H9 (cell line): ENCODE measurements at regions not wholly inside any gene's neighbourhood (a gene's known extent, or its start where the extent isn't known, plus 50 kb on each side); places are given as distances from the start of the nearest gene placed in this dataset.
"Not testable (repeated sequence)": the region's sequence is repeated elsewhere in the genome, so short reads cannot be mapped to it uniquely, and the experiment has no call there.

Experiments used
- DNase-seq: peaks from one replicate; pipeline ENCODE4 v3.0.0-alpha.2; 2017
- H2AFZ ChIP-seq: one replicate; pipeline ENCODE4 v1.6.1; 2013; ENCODE audit warnings: mild to moderate bottlenecking, low read length, control low read depth, moderate library complexity
- H2AK5ac ChIP-seq: 2 replicates; pipeline ENCODE4 v1.6.1; 2013; ENCODE audit warnings: low read length, control low read depth, mixed read lengths; ENCODE audit not compliant: insufficient read length
- H2BK120ac ChIP-seq: one replicate; pipeline ENCODE4 v1.6.1; 2013; ENCODE audit warnings: low read depth, mild to moderate bottlenecking, low read length, control low read depth, inconsistent platforms; ENCODE audit not compliant: poor library complexity, severe bottlenecking
- H2BK12ac ChIP-seq: 2 replicates; pipeline ENCODE4 v1.6.1; 2013; ENCODE audit warnings: low read length, control low read depth, mixed read lengths, low read depth; ENCODE audit not compliant: insufficient read length
- H2BK15ac ChIP-seq: 2 replicates; pipeline ENCODE4 v1.6.1; 2013; ENCODE audit warnings: low read depth, low read length, control low read depth
- H2BK20ac ChIP-seq: one replicate; pipeline ENCODE4 v1.6.1; 2013; ENCODE audit warnings: low read depth, mild to moderate bottlenecking, low read length, control low read depth, inconsistent platforms; ENCODE audit not compliant: poor library complexity, severe bottlenecking
- H2BK5ac ChIP-seq: 2 replicates; pipeline ENCODE4 v1.6.1; 2013; ENCODE audit warnings: low read length, control low read depth, mixed read lengths; ENCODE audit not compliant: insufficient read length
- H3K14ac ChIP-seq: 2 replicates; pipeline ENCODE4 v1.6.1; 2013; ENCODE audit warnings: low read length, control low read depth; ENCODE audit not compliant: insufficient read depth
- H3K18ac ChIP-seq: 2 replicates; pipeline ENCODE4 v1.6.1; 2013; ENCODE audit warnings: low read depth, mild to moderate bottlenecking, mixed read lengths, low read length, control low read depth; ENCODE audit not compliant: insufficient read length
- H3K23ac ChIP-seq: 2 replicates; pipeline ENCODE4 v1.6.1; 2013; ENCODE audit warnings: low read length, control low read depth, mixed read lengths, low read depth; ENCODE audit not compliant: insufficient read length
- H3K23me2 ChIP-seq: 2 replicates; pipeline ENCODE4 v1.6.1; 2013; ENCODE audit warnings: low read depth, mild to moderate bottlenecking, mixed read lengths, low read length, control low read depth; ENCODE audit not compliant: insufficient read length, poor library complexity, severe bottlenecking
- H3K27ac ChIP-seq: 2 replicates; pipeline ENCODE4 v1.5.1; 2013; ENCODE audit warnings: low read length, control low read depth, mixed read lengths, low read depth; ENCODE audit not compliant: insufficient read length
- H3K27me3 ChIP-seq: 2 replicates; pipeline ENCODE4 v1.6.1; 2013; ENCODE audit warnings: low read length, control low read depth, inconsistent platforms; ENCODE audit not compliant: insufficient read depth
- H3K4ac ChIP-seq: 2 replicates; pipeline ENCODE4 v1.6.1; 2013; ENCODE audit warnings: low read depth, mild to moderate bottlenecking, control low read depth, inconsistent platforms, low read length, moderate library complexity
- H3K4me1 ChIP-seq: 2 replicates; pipeline ENCODE4 v1.6.1; 2013; ENCODE audit warnings: low read length, control low read depth, inconsistent platforms; ENCODE audit not compliant: insufficient read depth
- H3K4me2 ChIP-seq: 2 replicates; pipeline ENCODE4 v1.6.1; 2013; ENCODE audit warnings: low read length, control low read depth, mixed read lengths; ENCODE audit not compliant: insufficient read length, insufficient read depth
- H3K56ac ChIP-seq: 2 replicates; pipeline ENCODE4 v1.6.1; 2013; ENCODE audit warnings: low read depth, mild to moderate bottlenecking, mixed read lengths, low read length, control low read depth; ENCODE audit not compliant: insufficient read length
- H3K79me1 ChIP-seq: 2 replicates; pipeline ENCODE4 v1.6.1; 2013; ENCODE audit warnings: low read depth, mild to moderate bottlenecking, moderate library complexity, low read length, control low read depth, inconsistent platforms; ENCODE audit not compliant: insufficient read depth, poor library complexity, severe bottlenecking
- H3K79me2 ChIP-seq: 2 replicates; pipeline ENCODE4 v1.6.1; 2013; ENCODE audit warnings: low read length, control low read depth, inconsistent platforms; ENCODE audit not compliant: insufficient read depth
- H3K9ac ChIP-seq: 2 replicates; pipeline ENCODE4 v1.6.1; 2013; ENCODE audit warnings: low read length, control low read depth, mixed read lengths; ENCODE audit not compliant: insufficient read length; ENCODE audit errors: extremely low read depth
- H3K9me3 ChIP-seq: one replicate; pipeline ENCODE4 v1.6.1; 2013; ENCODE audit warnings: low read depth, low read length, inconsistent platforms; ENCODE audit not compliant: control insufficient read depth
- H3T11ph ChIP-seq: one replicate; pipeline ENCODE4 v1.6.1; 2013; ENCODE audit warnings: mild to moderate bottlenecking, low read length, control low read depth, inconsistent platforms
- H4K20me1 ChIP-seq: one replicate; pipeline ENCODE4 v1.6.1; 2013; ENCODE audit not compliant: control insufficient read depth, insufficient read length, insufficient read depth
- H4K5ac ChIP-seq: 2 replicates; pipeline ENCODE4 v1.6.1; 2013; ENCODE audit warnings: low read depth, mild to moderate bottlenecking, mixed read lengths, low read length, control low read depth; ENCODE audit not compliant: insufficient read length
- H4K8ac ChIP-seq: replicated peaks from 2 replicates; pipeline ENCODE4 v1.6.1; 2013; ENCODE audit warnings: low read length, control low read depth, mixed read lengths, low read depth; ENCODE audit not compliant: insufficient read length
- H4K91ac ChIP-seq: 2 replicates; pipeline ENCODE4 v1.6.1; 2013; ENCODE audit warnings: low read depth, mild to moderate bottlenecking, moderate library complexity, mixed read lengths, low read length, control low read depth; ENCODE audit not compliant: insufficient read length
- H3K27ac Mint-ChIP-seq, 3 experiments: 2 replicates in 2 of 3; 3 replicates in 1 of 3; pipeline ENCODE4 v1.8.0; 2020 to 2021; ENCODE audit warnings: mixed read lengths in 3 of 3, mild to moderate bottlenecking in 1 of 3, moderate library complexity in 1 of 3
- H3K27me3 Mint-ChIP-seq: 2 replicates; pipeline ENCODE4 v1.8.0; 2021; ENCODE audit warnings: low read depth, mild to moderate bottlenecking, moderate library complexity, mixed read lengths
- H3K36me3 Mint-ChIP-seq, 3 experiments: 2 replicates in 2 of 3; 3 replicates in 1 of 3; pipeline ENCODE4 v1.8.0; 2020 to 2021; ENCODE audit warnings: low read depth in 3 of 3, mixed read lengths in 3 of 3; ENCODE audit not compliant: insufficient read depth in 1 of 3
- H3K4me1 Mint-ChIP-seq, 2 experiments: 2 replicates each; pipeline ENCODE4 v1.8.0; 2020; ENCODE audit warnings: mixed read lengths in 2 of 2
- H3K4me3 Mint-ChIP-seq, 2 experiments: 2 replicates in 1 of 2; 3 replicates in 1 of 2; pipeline ENCODE4 v1.8.0; 2020 to 2021; ENCODE audit warnings: mild to moderate bottlenecking in 2 of 2, mixed read lengths in 2 of 2, moderate library complexity in 1 of 2
- H3K9me3 Mint-ChIP-seq, 2 experiments: 2 replicates in 1 of 2; 3 replicates in 1 of 2; pipeline ENCODE4 v1.8.0; 2020; ENCODE audit warnings: mild to moderate bottlenecking in 2 of 2, mixed read lengths in 2 of 2, moderate library complexity in 1 of 2
- WGBS: extraction: QIAGEN DNeasy Blood & Tissue Kit; methylation state at CpG from one replicate; pipeline ENCODE4 v1.1.7; 2013; ENCODE audit warnings: missing lambda C conversion rate, low lambda C conversion rate, mixed read lengths; ENCODE audit not compliant: insufficient read length; ENCODE audit errors: extremely low coverage; 5-methylcytosine and 5-hydroxymethylcytosine counted together
- TF ChIP-seq, protein P1 (sequence below): fragments of 200-600 bp; sonication (generic); conservative IDR thresholded peaks from 3 replicates; pipeline ENCODE4 v1.8.0; 2021; ENCODE audit warnings: antibody characterized with exemption, mild to moderate bottlenecking

DNA sequence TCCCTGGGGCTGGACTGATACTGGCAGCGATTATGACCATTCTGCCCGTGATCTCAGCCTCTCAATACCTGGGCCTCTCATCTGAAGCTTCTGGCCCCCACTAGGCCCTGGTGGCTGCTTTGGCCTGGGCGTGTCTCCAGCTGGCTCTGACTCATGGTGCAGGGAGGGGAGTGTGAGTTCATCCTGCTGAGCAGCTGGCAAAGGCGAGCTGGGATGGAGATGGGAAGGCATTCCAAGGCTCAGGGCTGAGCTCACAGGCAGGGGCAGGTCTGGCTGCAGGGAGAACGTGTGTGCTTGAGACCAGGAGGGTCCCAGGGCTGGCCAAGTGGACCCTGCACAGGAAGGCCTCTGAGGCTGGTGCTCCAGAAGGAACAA lies 221.8 kb downstream of the TMEM121 start:
- Mint-ChIP-seq H3K27me3 (peaks cover 2% of the 10 kb centered on the region; the same call in 1 of the 2 replicates), H3K9me3 (peaks cover 57 to 70% of the 10 kb centered on the region in 2 experiments), H3K27ac (no peak overlapping the region), H3K4me1 (no peaks in the 10 kb centered on the region), H3K36me3 (peaks cover 11 to 17% (median 17%) of the 10 kb centered on the region in 3 experiments; a peak in 6 of 7 replicates), H3K4me3 (no peak overlapping the region)
- Histone ChIP-seq H4K5ac (no peak overlapping the region), H3K4me1 (no peaks in the 10 kb centered on the region), H3K79me2 (no peaks in the 10 kb centered on the region), H3K9ac (no peak overlapping the region), H3K23ac (no peak overlapping the region), H2BK20ac (no peak overlapping the region), H2BK12ac (no peak overlapping the region), H2BK5ac (no peak overlapping the region), H3K9me3 (peaks cover 35% of the 10 kb centered on the region), H3K56ac (no peak overlapping the region), H3T11ph (no peak overlapping the region), H3K4ac (no peak overlapping the region), H3K23me2 (no peaks in the 10 kb centered on the region), H3K18ac (no peak overlapping the region), H3K27ac (no peak overlapping the region), H2BK15ac (no peak overlapping the region), H4K8ac (no peak overlapping the region), H2AK5ac (no peak overlapping the region), H3K27me3 (no peaks in the 10 kb centered on the region), H3K14ac (no peak overlapping the region), H4K20me1 (no peaks in the 10 kb centered on the region), H3K4me2 (no peak overlapping the region), H2BK120ac (no peak overlapping the region), H2AFZ (no peak overlapping the region), H3K79me1 (no peaks in the 10 kb centered on the region), H4K91ac (no peak overlapping the region)
- WGBS, result no CpG with 5 or more reads among the region's 5 CpGs
- TF ChIP-seq, protein P1, sequence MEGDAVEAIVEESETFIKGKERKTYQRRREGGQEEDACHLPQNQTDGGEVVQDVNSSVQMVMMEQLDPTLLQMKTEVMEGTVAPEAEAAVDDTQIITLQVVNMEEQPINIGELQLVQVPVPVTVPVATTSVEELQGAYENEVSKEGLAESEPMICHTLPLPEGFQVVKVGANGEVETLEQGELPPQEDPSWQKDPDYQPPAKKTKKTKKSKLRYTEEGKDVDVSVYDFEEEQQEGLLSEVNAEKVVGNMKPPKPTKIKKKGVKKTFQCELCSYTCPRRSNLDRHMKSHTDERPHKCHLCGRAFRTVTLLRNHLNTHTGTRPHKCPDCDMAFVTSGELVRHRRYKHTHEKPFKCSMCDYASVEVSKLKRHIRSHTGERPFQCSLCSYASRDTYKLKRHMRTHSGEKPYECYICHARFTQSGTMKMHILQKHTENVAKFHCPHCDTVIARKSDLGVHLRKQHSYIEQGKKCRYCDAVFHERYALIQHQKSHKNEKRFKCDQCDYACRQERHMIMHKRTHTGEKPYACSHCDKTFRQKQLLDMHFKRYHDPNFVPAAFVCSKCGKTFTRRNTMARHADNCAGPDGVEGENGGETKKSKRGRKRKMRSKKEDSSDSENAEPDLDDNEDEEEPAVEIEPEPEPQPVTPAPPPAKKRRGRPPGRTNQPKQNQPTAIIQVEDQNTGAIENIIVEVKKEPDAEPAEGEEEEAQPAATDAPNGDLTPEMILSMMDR, result no peak
- DNase-seq, result no peak

DNA sequence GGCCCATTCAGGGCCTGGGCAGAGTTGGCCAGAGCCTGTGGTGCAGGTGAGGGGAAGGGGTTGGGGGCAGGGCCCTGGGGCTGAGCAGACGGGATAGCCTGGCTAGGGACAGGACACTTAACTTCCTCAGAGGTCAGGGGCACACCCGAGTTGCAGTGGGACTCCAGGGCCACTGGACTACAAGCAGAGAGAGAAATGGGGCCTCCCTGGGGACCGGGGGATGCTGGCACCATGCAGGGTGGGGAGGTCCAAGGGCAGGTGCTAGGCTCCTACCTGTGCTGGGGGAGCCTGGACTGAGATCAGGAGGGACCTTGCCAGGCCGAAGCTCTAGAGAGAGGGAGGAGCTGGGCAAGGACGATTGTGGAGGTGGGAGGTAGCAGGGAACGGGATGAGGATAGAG lies 222.3 kb downstream of the TMEM121 start:
- not testable (repeated sequence) for H2BK20ac ChIP-seq, H2BK15ac ChIP-seq, H3K27me3 ChIP-seq, H3K4ac ChIP-seq, H3K23ac ChIP-seq, H4K5ac ChIP-seq, H3K9ac ChIP-seq, H4K8ac ChIP-seq, H2AK5ac ChIP-seq, H3K18ac ChIP-seq, H3K56ac ChIP-seq, H3K14ac ChIP-seq, H3K27me3 Mint-ChIP-seq, H3K23me2 ChIP-seq, H3K27ac ChIP-seq, H3K4me2 ChIP-seq, H3K27ac Mint-ChIP-seq, H3K4me1 Mint-ChIP-seq, H4K20me1 ChIP-seq, H4K91ac ChIP-seq, H3K4me3 Mint-ChIP-seq, H2BK12ac ChIP-seq, H3K4me1 ChIP-seq, H3T11ph ChIP-seq, H2BK120ac ChIP-seq, DNase-seq, H2AFZ ChIP-seq, H3K79me1 ChIP-seq, H3K79me2 ChIP-seq, H2BK5ac ChIP-seq
- peaks cover 61 to 75% of the 10 kb centered on the region in 2 experiments for H3K9me3 Mint-ChIP-seq
- WGBS, result no CpG with 5 or more reads among the region's 6 CpGs
- H3K9me3 ChIP-seq, result peaks cover 39% of the 10 kb centered on the region
- peaks cover 11 to 20% (median 18%) of the 10 kb centered on the region in 3 experiments; a peak in 6 of 7 replicates for H3K36me3 Mint-ChIP-seq
